K562 (cell line): ENCODE measurements at regions not wholly inside any gene's neighbourhood (a gene's known extent, or its start where the extent isn't known, plus 50 kb on each side); places are given as distances from the start of the nearest gene placed in this dataset.

Experiments used
- ATAC-seq: fragments of 200-7000 bp; cut with Tn5 transposase; 3 replicates; pipeline ENCODE4 v1.9.1; 2020; ENCODE audit warnings: moderate library complexity
- BruUV-seq: library from RNA; stranded (reverse); fragments of 400-500 nt; replicated peaks from 2 replicates; lab custom pipeline; 2021; lab: Mats Ljungman, UMichigan
- CTCF ChIA-PET: fragments of 300-600 bp; formaldehyde crosslinking; extraction: SDS; loops from one replicate; lab custom pipeline; 2021; ENCODE audit warnings: low intra/inter-chr PET ratio; lab: Yijun Ruan, JAX
- POLR2A ChIA-PET: fragments of 300-600, 350-650 bp; sonication (Branson Sonifier 250); formaldehyde crosslinking; extraction: SDS; loops from one replicate; lab custom pipeline; 2021; ENCODE audit warnings: antibody characterized with exemption, inconsistent platforms; lab: Yijun Ruan, JAX
- DNase-seq, 4 experiments: peaks; one replicate each; pipeline versions ENCODE4 v3.0.0 to v3.0.0-alpha.2; 2011 to 2018; ENCODE audit warnings: low spot score in 3 of 4, mixed read lengths in 3 of 4; ENCODE audit errors: extremely low read depth in 1 of 4
- FAIRE-seq: peaks from 2 replicates; lab custom pipeline; 2011; peaks lifted over from hg19 to GRCh38; lab: Jason Lieb, UNC
- H2AFZ ChIP-seq: 2 replicates; pipeline ENCODE4 v1.6.0; 2011; ENCODE audit warnings: low read depth, low read length, control low read depth, inconsistent platforms
- H3K27ac ChIP-seq: fragments of 200-600 bp; 3 replicates; pipeline ENCODE4 v1.8.0; 2011; ENCODE audit warnings: low read depth, mild to moderate bottlenecking, control low read depth, inconsistent platforms, low read length, moderate library complexity, mixed read lengths; ENCODE audit errors: extremely low read depth
- H3K27me3 ChIP-seq, 2 experiments: fragments of 300-600 bp in 1 of 2; 2 replicates in 1 of 2; 3 replicates in 1 of 2; pipeline versions ENCODE4 v1.6.0 to v1.8.0; 2011; ENCODE audit warnings: inconsistent platforms in 2 of 2, low read length in 2 of 2, mild to moderate bottlenecking in 1 of 2, mixed read lengths in 1 of 2, moderate library complexity in 1 of 2; ENCODE audit not compliant: control insufficient read depth in 2 of 2, insufficient read depth in 2 of 2
- H3K36me3 ChIP-seq: fragments of 300-600 bp; 3 replicates; pipeline ENCODE4 v1.8.0; 2011; ENCODE audit warnings: mild to moderate bottlenecking, low read length, inconsistent platforms; ENCODE audit not compliant: control insufficient read depth, insufficient read depth
- H3K4me1 ChIP-seq, 2 experiments: fragments of 200-600 bp in 1 of 2; replicated peaks in 1 of 2; 2 replicates in 1 of 2; 3 replicates in 1 of 2; pipeline versions ENCODE4 v1.5.1 to v1.8.0; 2011; ENCODE audit warnings: inconsistent platforms in 2 of 2, low read length in 2 of 2, mild to moderate bottlenecking in 1 of 2, mixed read lengths in 1 of 2, moderate library complexity in 1 of 2; ENCODE audit not compliant: control insufficient read depth in 2 of 2, insufficient read depth in 2 of 2
- H3K4me2 ChIP-seq: 2 replicates; pipeline ENCODE4 v1.6.1; 2011; ENCODE audit warnings: low read length, control low read depth, inconsistent platforms, mixed read lengths; ENCODE audit not compliant: insufficient read depth
- H3K4me3 ChIP-seq: fragments of 200-600 bp; sonication (generic), shearing (Covaris generic); 2 replicates; pipeline ENCODE4 v1.5.1; 2016; ENCODE audit warnings: control low read depth, inconsistent platforms
- H3K79me2 ChIP-seq: fragments of 200-600 bp; 3 replicates; pipeline ENCODE4 v1.8.0; 2011; ENCODE audit warnings: low read length, inconsistent platforms; ENCODE audit not compliant: control insufficient read depth, insufficient read depth
- H3K9ac ChIP-seq, 2 experiments: 2 replicates each; pipeline versions ENCODE4 v1.6.0 to v1.6.1; 2011; ENCODE audit warnings: low read depth in 2 of 2, low read length in 2 of 2, control low read depth in 1 of 2, inconsistent platforms in 1 of 2, mild to moderate bottlenecking in 1 of 2, mixed read lengths in 1 of 2; ENCODE audit not compliant: insufficient read depth in 1 of 2
- H3K9me1 ChIP-seq: one replicate; pipeline ENCODE4 v1.6.0; 2011; ENCODE audit warnings: inconsistent platforms, mild to moderate bottlenecking, low read length, moderate library complexity; ENCODE audit not compliant: control insufficient read depth, insufficient read depth
- H3K9me3 ChIP-seq: replicated peaks from 2 replicates; pipeline ENCODE4 v1.5.1; 2011; ENCODE audit warnings: low read depth, low read length, inconsistent platforms; ENCODE audit not compliant: control insufficient read depth, insufficient read depth
- H4K20me1 ChIP-seq: replicated peaks from 2 replicates; pipeline ENCODE4 v1.6.1; 2011; ENCODE audit warnings: low read length, inconsistent platforms, mixed read lengths; ENCODE audit not compliant: control insufficient read depth, insufficient read depth
- EGR1 ChIP-seq: fragments of 450-650 bp; conservative IDR thresholded peaks from 2 replicates; pipeline ENCODE4 v1.6.1; 2017; ENCODE audit warnings: mild to moderate bottlenecking
- GABPB2 ChIP-seq: fragments of 250-450 bp; sonication (Bioruptor Pico); conservative IDR thresholded peaks from 2 replicates; pipeline ENCODE4 v1.5.1; 2021; ENCODE audit warnings: mild to moderate bottlenecking
- HNRNPK ChIP-seq: fragments of 200-400 bp; formaldehyde crosslinking; IDR thresholded peaks from one replicate; pipeline ENCODE4 v1.6.1; 2018; ENCODE audit warnings: mild to moderate bottlenecking, low read depth, low read length; ENCODE audit not compliant: poor library complexity, severe bottlenecking
- REST ChIP-seq, 2 experiments: fragments of 450-650 bp; formaldehyde crosslinking in 1 of 2; IDR thresholded peaks; 2 replicates each; pipeline versions ENCODE4 v1.4.0 to v1.6.1; 2014 to 2020; ENCODE audit warnings: mild to moderate bottlenecking in 2 of 2, borderline replicate concordance in 1 of 2, low read depth in 1 of 2
- WGBS: fragments of 100-300 bp; shearing (Covaris generic); methylation state at CpG from one replicate; pipeline ENCODE4 v1.1.6; 2016; ENCODE audit warnings: low coverage, mixed read lengths; ENCODE audit not compliant: insufficient coverage; ENCODE audit errors: missing lambda C conversion rate; 5-methylcytosine and 5-hydroxymethylcytosine counted together
- in situ Hi-C: fragments of 300-500 bp; cut with MboI; formaldehyde crosslinking; loops from 4 replicates; pipeline ENCODE4 v1.15.0; 2018; ENCODE audit warnings: inconsistent platforms, mixed read lengths
- intact Hi-C: fragments of 100-400 bp; cut with micrococcal nuclease; formaldehyde crosslinking; loops from 2 replicates; pipeline ENCODE4 v1.14.2; 2022

GRCh38 chr7:62361-63116 is 129.8 kb upstream of the FAM20C start:
- Histone ChIP-seq H3K9ac (no peak overlapping the region), H3K9me3 (no peaks in the 10 kb centered on the region), H2AFZ (no peak overlapping the region), H3K36me3 (no peaks in the 10 kb centered on the region), H4K20me1 (peaks cover 4% of the 10 kb centered on the region; the same call in 1 of the 2 replicates), H3K9me1 (no peaks in the 10 kb centered on the region), H3K4me2 (no peak overlapping the region), H3K27ac (no peak overlapping the region), H3K79me2 (no peaks in the 10 kb centered on the region), H3K4me1 (no peaks in the 10 kb centered on the region; a peak in 1 of 5 replicates), H3K27me3 (peaks cover 41 to 96% of the 10 kb centered on the region in 2 experiments), H3K4me3 (no peak overlapping the region)
- ATAC-seq (no peak), DNase-seq (no peak), FAIRE-seq (no peak)
- no TSS peak for BruUV-seq
- WGBS = 7% methylated on average over 26 of the region's 26 CpGs
- in situ Hi-C loops (no loop called here), intact Hi-C loops (no loop called here)
- TF ChIP-seq REST (IDR thresholded peaks at IDR 0.05; ENCODE audit: borderline replicate concordance) = no peak
- no peak for TF ChIP-seq REST (CRISPR knock-in tag; IDR thresholded peaks at IDR 0.05; ENCODE audit: low read depth)
- no peak for TF ChIP-seq HNRNPK
- no peak for TF ChIP-seq EGR1
- no peak for TF ChIP-seq GABPB2 (CRISPR knock-in tag)
- CTCF ChIA-PET = interaction anchor here (2.1 kb wide), 1 partner anchor 205 kb away, joined by 9 read pairs; no protein-coding TSS in a partner anchor
- POLR2A ChIA-PET = interaction anchor here (1.0 kb wide), 1 partner anchor 12 kb away, joined by 4 read pairs; no protein-coding TSS in a partner anchor
